Colonic mucosa (tissue), 4 donors: ENCODE measurements at regions not wholly inside any gene's neighbourhood (a gene's known extent, or its start where the extent isn't known, plus 50 kb on each side); places are given as distances from the start of the nearest gene placed in this dataset.

Experiments used
- DNase-seq: peaks from one replicate; pipeline ENCODE4 v3.0.0-alpha.2; 2020
- H3K27ac ChIP-seq: fragments of 200-600 bp; one replicate; pipeline ENCODE4 v1.8.0; 2021
- H3K27me3 ChIP-seq: fragments of 200-600 bp; one replicate; pipeline ENCODE4 v1.8.0; 2021
- H3K36me3 ChIP-seq: fragments of 200-600 bp; one replicate; pipeline ENCODE4 v1.8.0; 2021
- H3K4me1 ChIP-seq: fragments of 200-600 bp; one replicate; pipeline ENCODE4 v1.8.0; 2021; ENCODE audit warnings: mild to moderate bottlenecking
- H3K4me3 ChIP-seq: fragments of 200-600 bp; one replicate; pipeline ENCODE4 v1.8.0; 2021
- H3K9ac ChIP-seq, 2 donors: one replicate each; pipeline ENCODE4 v1.7.0; 2013; ENCODE audit warnings: control low read depth in 2 of 2, low read depth in 2 of 2, low read length in 2 of 2
- H3K9me3 ChIP-seq: fragments of 200-600 bp; one replicate; pipeline ENCODE4 v1.8.0; 2021
- CTCF ChIP-seq: fragments of 200-600 bp; IDR thresholded peaks from one replicate; pipeline ENCODE4 v1.8.0; 2022; ENCODE audit warnings: antibody characterized with exemption, mild to moderate bottlenecking
- intact Hi-C: fragments of 100-400 bp; cut with DNase I; formaldehyde crosslinking; loops from one replicate; pipeline ENCODE4 v1.14.1; 2022
- donor health status: healthy.
- donor health status: DM: no; HTN: no; CAD: no.
- donor health status: DM: no; HTN: no; CAD: no.

GRCh38 chr13:105774739-105775460, 760.6 kb downstream of the EFNB2 start:
- Histone ChIP-seq H3K27me3 (no peaks in the 10 kb centered on the region), H3K4me3 (no peak overlapping the region), H3K4me1 (no peaks in the 10 kb centered on the region), H3K36me3 (no peaks in the 10 kb centered on the region), H3K9ac (no peak overlapping the region), H3K27ac (no peak overlapping the region), H3K9me3 (no peaks in the 10 kb centered on the region)
- intact Hi-C loops: no loop called here
- TF ChIP-seq CTCF: no peak
- DNase-seq: no peak

DNA sequence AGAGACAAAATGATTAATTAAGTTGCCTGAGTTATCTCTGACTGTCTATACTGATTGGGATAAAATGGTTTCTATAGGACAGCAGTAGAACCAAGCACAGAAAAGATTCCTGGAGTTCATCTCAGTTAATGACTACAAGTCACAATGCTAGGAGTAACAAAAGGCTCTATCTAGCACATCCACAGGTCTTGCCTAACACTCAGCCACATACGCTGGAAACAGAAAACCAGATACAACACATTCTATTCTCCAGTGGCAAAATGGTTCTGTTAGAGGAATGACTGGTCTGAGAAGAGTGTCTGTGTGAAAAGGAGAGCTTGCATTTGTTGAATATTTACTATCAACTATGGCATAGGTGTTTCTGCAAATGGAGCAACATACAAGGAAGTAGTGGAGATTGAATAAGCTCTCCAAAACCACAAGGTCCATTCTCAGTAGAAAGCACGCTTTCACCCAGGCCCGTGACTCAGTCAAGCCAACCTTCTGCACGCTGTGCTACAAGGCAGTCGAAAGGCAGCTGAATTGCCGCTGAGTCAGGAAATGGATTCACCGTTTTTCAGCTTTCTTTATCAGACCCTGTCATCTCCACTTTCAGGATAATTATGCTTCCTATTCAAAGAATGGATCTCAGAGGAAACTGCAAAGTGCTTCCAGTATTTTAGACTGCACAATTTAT, 761.5 kb downstream of the EFNB2 start:
- no peaks in the 10 kb centered on the region for H3K9me3 ChIP-seq
- no peaks in the 10 kb centered on the region for H3K36me3 ChIP-seq
- no peak for TF ChIP-seq CTCF
- no peak for DNase-seq
- no peak overlapping the region for H3K9ac ChIP-seq
- intact Hi-C loops: no loop called here
- H3K27ac ChIP-seq: no peak overlapping the region
- no peak overlapping the region for H3K4me3 ChIP-seq
- no peaks in the 10 kb centered on the region for H3K4me1 ChIP-seq
- H3K27me3 ChIP-seq: no peaks in the 10 kb centered on the region

DNA sequence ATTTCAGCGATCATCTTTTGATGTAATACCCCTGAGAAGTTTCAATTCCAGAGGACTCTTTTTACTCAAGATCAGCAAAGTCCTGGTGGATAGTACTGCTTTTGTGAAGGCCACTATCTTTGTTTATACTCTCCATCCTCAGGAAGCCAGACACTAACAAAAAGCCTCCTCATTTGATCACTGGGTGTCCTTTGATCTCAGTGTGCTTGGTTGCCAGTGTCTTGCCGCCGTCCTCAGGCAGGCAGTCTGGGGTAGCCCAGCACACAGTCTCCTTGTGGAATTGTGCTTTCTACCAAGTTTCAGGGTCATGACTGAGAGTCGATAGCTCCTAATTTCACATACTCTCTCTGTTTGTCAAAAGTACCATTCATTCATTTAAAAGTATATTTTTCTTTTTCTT, 762.2 kb downstream of the EFNB2 start:
- intact Hi-C loops: no loop called here

GRCh38 chr13:105764486-105764885, 771.0 kb downstream of the EFNB2 start:
- no peaks in the 10 kb centered on the region for H3K9me3 ChIP-seq
- no peak overlapping the region for H3K4me3 ChIP-seq
- TF ChIP-seq CTCF: no peak
- H3K27ac ChIP-seq: no peak overlapping the region
- H3K27me3 ChIP-seq: no peaks in the 10 kb centered on the region
- H3K9ac ChIP-seq: no peak overlapping the region
- no peak for DNase-seq
- intact Hi-C loops: no loop called here
- no peaks in the 10 kb centered on the region for H3K4me1 ChIP-seq
- no peaks in the 10 kb centered on the region for H3K36me3 ChIP-seq

More for the DNA sequence above, 762.2 kb downstream of the EFNB2 start:
- Histone ChIP-seq H3K27ac (no peak overlapping the region), H3K4me3 (no peak overlapping the region), H3K36me3 (no peaks in the 10 kb centered on the region), H3K27me3 (no peaks in the 10 kb centered on the region), H3K9me3 (no peaks in the 10 kb centered on the region), H3K4me1 (no peaks in the 10 kb centered on the region), H3K9ac (no peak overlapping the region)
- no peak for TF ChIP-seq CTCF
- no peak for DNase-seq

- intact Hi-C loops: no loop called here
- Histone ChIP-seq H3K9ac (no peak overlapping the region), H3K4me1 (no peaks in the 10 kb centered on the region), H3K4me3 (no peak overlapping the region), H3K9me3 (no peaks in the 10 kb centered on the region), H3K36me3 (no peaks in the 10 kb centered on the region), H3K27ac (no peak overlapping the region), H3K27me3 (no peaks in the 10 kb centered on the region)
- no peak for DNase-seq
- TF ChIP-seq CTCF: no peak
Measured at GRCh38 chr13:105763851-105764250, 771.6 kb downstream of the EFNB2 start.
